SK-N-MC (cell line): ENCODE measurements at regions not wholly inside any gene's neighbourhood (a gene's known extent, or its start where the extent isn't known, plus 50 kb on each side); places are given as distances from the start of the nearest gene placed in this dataset.

ENCODE experiments used
- EZH2 ChIP-seq: fragments of 200-600 bp; sonication (generic); IDR thresholded peaks from one replicate; pipeline ENCODE4 v1.6.1; 2017; ENCODE audit warnings: antibody characterized with exemption
- FOXP2 ChIP-seq: optimal IDR thresholded peaks from 2 replicates; pipeline ENCODE3; 2011; ENCODE audit warnings: mild to moderate bottlenecking, moderate library complexity; ENCODE audit not compliant: insufficient read depth; ENCODE audit errors: extremely low read length, control extremely low read depth
- POLR2AphosphoS5 ChIP-seq: IDR thresholded peaks from 2 replicates; pipeline ENCODE4 v1.6.1; 2012; ENCODE audit warnings: mild to moderate bottlenecking, low read depth, low read length, borderline replicate concordance

GRCh38 chr7:19464751-19465150, 244.1 kb downstream of the POLR1F start:
- TF ChIP-seq EZH2 (no peak), POLR2AphosphoS5 (no peak), FOXP2 (no peak)
